ENCODE measurements at regions not wholly inside any gene's neighbourhood (a gene's known extent, or its start where the extent isn't known, plus 50 kb on each side); places are given as distances from the start of the nearest gene placed in this dataset.

DNA sequence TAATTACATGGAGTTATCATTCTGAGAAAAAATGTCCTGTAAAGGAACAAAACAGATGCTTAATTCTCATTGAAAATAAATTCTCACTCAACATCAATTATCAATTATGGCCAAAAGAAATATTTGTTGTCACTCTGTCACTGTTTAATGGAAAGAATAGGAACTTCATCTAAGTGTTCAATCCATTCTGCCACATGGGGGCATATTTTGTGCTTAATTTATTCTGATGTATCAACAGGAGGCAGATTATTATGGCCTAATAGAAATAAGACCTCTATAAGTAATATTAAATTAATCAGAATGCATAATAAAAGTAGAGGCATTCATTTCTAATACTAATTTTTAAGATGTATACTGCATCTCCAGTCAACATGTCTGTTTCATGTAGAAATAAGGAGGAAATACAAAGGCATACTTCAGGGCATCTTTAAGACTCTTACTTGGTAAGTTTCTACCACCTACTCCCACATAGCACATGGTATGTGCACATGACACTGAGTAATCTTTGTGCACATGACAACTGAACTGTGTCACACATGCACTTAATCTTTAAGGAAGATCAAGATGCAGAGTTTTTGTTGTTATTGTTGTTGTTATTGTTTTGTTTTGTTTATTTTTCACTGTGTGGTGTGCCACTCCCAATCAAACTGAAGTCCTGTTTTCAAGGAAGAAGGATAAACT is 420.4 kb upstream of the SEMA3A start:
- Histone ChIP-seq H3K4me1 (ENCODE audit: control insufficient read depth, insufficient read depth, low read length) (no peaks in the 10 kb centered on the region), H3K4me3 (ENCODE audit: low read length) (no peak overlapping the region), H3K27ac (ENCODE audit: low read depth, low read length) (no peak overlapping the region), H3K36me3 (ENCODE audit: control insufficient read depth, insufficient read depth, low read length) (no peaks in the 10 kb centered on the region), H3K9ac (ENCODE audit: low read length) (no peak overlapping the region), H3K27me3 (ENCODE audit: control insufficient read depth, insufficient read depth, low read length) (no peaks in the 10 kb centered on the region)

DNA sequence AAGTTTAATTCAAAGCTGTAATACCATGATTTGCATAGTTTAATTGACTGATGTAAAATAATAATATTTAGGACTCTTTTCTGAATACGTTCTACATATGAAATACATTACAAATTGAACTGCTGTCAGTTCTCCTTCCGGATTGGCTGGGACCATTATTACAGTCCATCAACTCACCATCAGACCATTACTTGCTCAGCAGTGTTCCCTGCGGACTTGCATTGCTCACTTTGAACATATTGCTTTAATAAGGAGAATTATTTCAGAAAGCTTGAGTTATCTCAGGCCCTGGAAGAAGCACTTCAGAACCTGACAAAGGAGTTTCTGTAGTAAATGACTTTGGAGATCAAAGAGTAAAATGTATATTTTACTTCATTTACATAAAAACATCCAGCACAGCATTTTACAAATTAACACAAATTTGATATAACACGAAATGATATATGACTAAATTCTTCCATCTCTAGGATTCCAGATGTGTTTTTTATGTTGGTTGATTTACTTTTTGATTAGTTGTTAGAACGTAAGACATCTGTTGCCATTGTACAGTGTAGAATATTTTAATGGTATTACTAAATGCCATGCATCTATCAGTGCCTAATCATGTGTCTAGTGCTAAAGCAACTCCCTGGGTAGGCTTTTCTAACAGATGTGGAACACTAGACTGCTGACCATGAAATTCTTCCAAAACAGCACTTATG is 418.5 kb upstream of the SEMA3A start:
- H3K27ac ChIP-seq (ENCODE audit: low read depth, low read length): no peak overlapping the region
- no peak overlapping the region for H3K4me3 ChIP-seq (ENCODE audit: low read length)
- H3K9ac ChIP-seq (ENCODE audit: low read length): no peak overlapping the region
- no peaks in the 10 kb centered on the region for H3K4me1 ChIP-seq (ENCODE audit: control insufficient read depth, insufficient read depth, low read length)
- H3K27me3 ChIP-seq (ENCODE audit: control insufficient read depth, insufficient read depth, low read length): no peaks in the 10 kb centered on the region
- no peaks in the 10 kb centered on the region for H3K36me3 ChIP-seq (ENCODE audit: control insufficient read depth, insufficient read depth, low read length)

- H3K27ac ChIP-seq (ENCODE audit: low read depth, low read length): no peak overlapping the region
- H3K9ac ChIP-seq (ENCODE audit: low read length): no peak overlapping the region
- no peaks in the 10 kb centered on the region for H3K36me3 ChIP-seq (ENCODE audit: control insufficient read depth, insufficient read depth, low read length)
- H3K4me3 ChIP-seq (ENCODE audit: low read length): no peak overlapping the region
- H3K4me1 ChIP-seq (ENCODE audit: control insufficient read depth, insufficient read depth, low read length): no peaks in the 10 kb centered on the region
- H3K27me3 ChIP-seq (ENCODE audit: control insufficient read depth, insufficient read depth, low read length): no peaks in the 10 kb centered on the region
Measured at GRCh38 chr7:84611391-84611790, 416.8 kb upstream of the SEMA3A start.

GRCh38 chr7:84610390-84610789 is 415.8 kb upstream of the SEMA3A start:
- no peak overlapping the region for H3K9ac ChIP-seq (ENCODE audit: low read length)
- no peaks in the 10 kb centered on the region for H3K4me1 ChIP-seq (ENCODE audit: control insufficient read depth, insufficient read depth, low read length)
- H3K27ac ChIP-seq (ENCODE audit: low read depth, low read length): no peak overlapping the region
- H3K27me3 ChIP-seq (ENCODE audit: control insufficient read depth, insufficient read depth, low read length): no peaks in the 10 kb centered on the region
- H3K4me3 ChIP-seq (ENCODE audit: low read length): no peak overlapping the region
- no peaks in the 10 kb centered on the region for H3K36me3 ChIP-seq (ENCODE audit: control insufficient read depth, insufficient read depth, low read length)

DNA sequence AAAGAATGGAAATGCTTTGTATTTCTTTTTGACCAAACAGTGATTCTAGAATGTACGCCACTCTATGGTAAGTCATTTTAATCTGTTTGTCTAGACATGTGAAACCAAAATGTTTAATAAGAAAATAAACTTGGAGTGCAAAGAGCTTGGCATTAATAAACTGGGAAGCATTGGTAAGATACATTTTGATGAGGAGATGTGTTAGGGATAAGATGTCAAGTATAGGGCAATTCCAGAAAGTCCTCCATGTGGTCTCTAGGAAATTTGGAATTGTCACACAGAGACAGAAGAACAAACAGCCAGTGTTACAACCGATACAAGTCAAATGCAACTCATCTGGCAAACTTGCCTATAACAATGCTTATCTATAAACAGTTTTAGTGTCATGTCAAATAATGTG is 410.7 kb upstream of the SEMA3A start:
- Histone ChIP-seq H3K27me3 (ENCODE audit: control insufficient read depth, insufficient read depth, low read length) (no peaks in the 10 kb centered on the region), H3K9ac (ENCODE audit: low read length) (no peak overlapping the region), H3K27ac (ENCODE audit: low read depth, low read length) (no peak overlapping the region), H3K36me3 (ENCODE audit: control insufficient read depth, insufficient read depth, low read length) (no peaks in the 10 kb centered on the region), H3K4me1 (ENCODE audit: control insufficient read depth, insufficient read depth, low read length) (no peaks in the 10 kb centered on the region), H3K4me3 (ENCODE audit: low read length) (no peak overlapping the region)

- H3K27me3 ChIP-seq (ENCODE audit: control insufficient read depth, insufficient read depth, low read length): no peaks in the 10 kb centered on the region
- H3K9ac ChIP-seq (ENCODE audit: low read length): no peak overlapping the region
- no peaks in the 10 kb centered on the region for H3K36me3 ChIP-seq (ENCODE audit: control insufficient read depth, insufficient read depth, low read length)
- no peaks in the 10 kb centered on the region for H3K4me1 ChIP-seq (ENCODE audit: control insufficient read depth, insufficient read depth, low read length)
- no peak overlapping the region for H3K4me3 ChIP-seq (ENCODE audit: low read length)
- H3K27ac ChIP-seq (ENCODE audit: low read depth, low read length): no peak overlapping the region
Measured at GRCh38 chr7:84603545-84603944, 409.0 kb upstream of the SEMA3A start.

DNA sequence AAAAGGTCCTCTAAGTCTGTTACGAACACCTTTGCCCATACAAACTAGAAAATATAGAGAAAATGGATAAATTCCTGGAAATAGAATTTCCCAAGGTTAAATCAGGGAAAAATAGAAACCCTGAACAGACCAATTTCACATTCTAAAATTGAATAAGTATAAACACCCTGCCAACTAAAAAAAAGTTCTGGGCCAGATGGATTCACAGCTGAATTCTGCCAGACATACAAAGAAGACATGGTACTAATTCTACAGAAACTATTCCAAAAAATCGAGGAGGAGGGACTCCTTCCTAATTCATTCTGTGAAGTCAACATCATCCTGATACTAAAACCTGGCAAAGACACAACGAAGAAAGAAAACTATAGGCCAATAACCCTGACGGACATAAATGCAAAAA is 400.4 kb upstream of the SEMA3A start:
- H3K4me3 ChIP-seq (ENCODE audit: low read length): no peak overlapping the region
- no peak overlapping the region for H3K9ac ChIP-seq (ENCODE audit: low read length)
- no peaks in the 10 kb centered on the region for H3K27me3 ChIP-seq (ENCODE audit: control insufficient read depth, insufficient read depth, low read length)
- H3K36me3 ChIP-seq (ENCODE audit: control insufficient read depth, insufficient read depth, low read length): no peaks in the 10 kb centered on the region
- H3K27ac ChIP-seq (ENCODE audit: low read depth, low read length): no peak overlapping the region
- no peaks in the 10 kb centered on the region for H3K4me1 ChIP-seq (ENCODE audit: control insufficient read depth, insufficient read depth, low read length)

DNA sequence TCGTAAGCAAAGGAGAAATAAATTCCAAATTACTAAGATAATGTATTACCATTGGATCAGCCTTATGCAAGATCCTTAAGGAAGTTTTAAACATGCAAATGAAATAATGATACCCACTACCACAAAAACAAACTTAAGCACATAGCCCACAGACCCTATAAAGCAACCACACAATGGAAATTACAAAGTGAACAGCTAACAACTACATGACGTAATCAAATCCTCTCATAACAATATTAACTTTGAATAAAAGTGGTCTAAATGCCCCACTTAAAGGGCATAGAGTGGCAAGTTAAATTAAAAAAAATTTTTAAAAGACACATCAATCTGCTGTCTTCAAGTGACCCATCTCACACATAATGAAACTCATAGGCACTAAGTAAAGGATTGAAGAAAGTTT is 397.3 kb upstream of the SEMA3A start:
- Histone ChIP-seq H3K27me3 (ENCODE audit: control insufficient read depth, insufficient read depth, low read length) (no peaks in the 10 kb centered on the region), H3K27ac (ENCODE audit: low read depth, low read length) (no peak overlapping the region), H3K9ac (ENCODE audit: low read length) (no peak overlapping the region), H3K36me3 (ENCODE audit: control insufficient read depth, insufficient read depth, low read length) (no peaks in the 10 kb centered on the region), H3K4me1 (ENCODE audit: control insufficient read depth, insufficient read depth, low read length) (no peaks in the 10 kb centered on the region), H3K4me3 (ENCODE audit: low read length) (no peak overlapping the region)

- H3K27me3 ChIP-seq (ENCODE audit: control insufficient read depth, insufficient read depth, low read length): no peaks in the 10 kb centered on the region
- H3K36me3 ChIP-seq (ENCODE audit: control insufficient read depth, insufficient read depth, low read length): no peaks in the 10 kb centered on the region
- no peak overlapping the region for H3K27ac ChIP-seq (ENCODE audit: low read depth, low read length)
- H3K4me3 ChIP-seq (ENCODE audit: low read length): no peak overlapping the region
- H3K9ac ChIP-seq (ENCODE audit: low read length): no peak overlapping the region
- no peaks in the 10 kb centered on the region for H3K4me1 ChIP-seq (ENCODE audit: control insufficient read depth, insufficient read depth, low read length)
Measured at GRCh38 chr7:84589012-84589411, 394.4 kb upstream of the SEMA3A start.

GRCh38 chr7:84583331-84583730 is 388.7 kb upstream of the SEMA3A start:
- no peak overlapping the region for H3K27ac ChIP-seq (ENCODE audit: low read depth, low read length)
- no peaks in the 10 kb centered on the region for H3K27me3 ChIP-seq (ENCODE audit: control insufficient read depth, insufficient read depth, low read length)
- H3K36me3 ChIP-seq (ENCODE audit: control insufficient read depth, insufficient read depth, low read length): no peaks in the 10 kb centered on the region
- H3K9ac ChIP-seq (ENCODE audit: low read length): no peak overlapping the region
- H3K4me3 ChIP-seq (ENCODE audit: low read length): no peak overlapping the region
- no peaks in the 10 kb centered on the region for H3K4me1 ChIP-seq (ENCODE audit: control insufficient read depth, insufficient read depth, low read length)

DNA sequence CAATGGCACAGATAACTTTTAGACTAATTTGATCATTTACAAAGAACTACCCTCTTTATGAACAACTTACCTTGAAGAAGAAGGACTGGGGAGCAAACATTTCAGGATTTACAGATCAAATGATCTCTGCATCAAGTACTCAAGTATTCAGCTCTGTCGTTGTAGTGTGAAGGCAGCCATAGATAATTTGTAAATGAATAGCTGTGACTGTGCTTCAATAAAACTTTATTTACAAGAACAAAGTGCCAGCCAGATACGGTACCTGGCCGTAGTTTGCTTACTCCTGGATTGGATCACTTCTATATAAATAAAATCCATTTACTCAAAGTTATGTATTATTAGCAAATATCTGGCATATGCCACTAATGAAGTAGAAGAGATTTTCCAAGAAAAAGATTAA is 388.2 kb upstream of the SEMA3A start:
- Histone ChIP-seq H3K4me1 (ENCODE audit: control insufficient read depth, insufficient read depth, low read length) (no peaks in the 10 kb centered on the region), H3K27me3 (ENCODE audit: control insufficient read depth, insufficient read depth, low read length) (no peaks in the 10 kb centered on the region), H3K27ac (ENCODE audit: low read depth, low read length) (no peak overlapping the region), H3K9ac (ENCODE audit: low read length) (no peak overlapping the region), H3K4me3 (ENCODE audit: low read length) (no peak overlapping the region), H3K36me3 (ENCODE audit: control insufficient read depth, insufficient read depth, low read length) (no peaks in the 10 kb centered on the region)

DNA sequence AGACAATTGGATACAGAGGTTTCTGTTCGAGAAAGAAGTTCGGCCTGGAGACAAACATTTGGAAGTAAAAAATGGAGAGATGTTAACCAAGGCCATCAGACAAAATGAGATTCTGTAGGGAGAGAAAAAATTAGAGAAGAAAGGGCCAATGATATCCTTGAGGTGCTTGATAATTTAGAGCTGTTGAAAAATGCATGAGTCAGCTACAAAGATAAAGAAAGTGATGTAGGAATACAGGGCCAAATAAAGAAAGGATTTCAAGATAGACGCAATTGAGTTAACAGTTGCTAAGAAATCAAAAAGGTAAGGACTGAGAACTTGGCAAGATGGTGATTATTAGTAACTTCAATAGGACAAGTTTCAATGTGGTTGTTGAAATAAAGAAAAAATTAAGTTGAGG is 384.2 kb upstream of the SEMA3A start:
- Histone ChIP-seq H3K4me3 (ENCODE audit: low read length) (no peak overlapping the region), H3K27ac (ENCODE audit: low read depth, low read length) (no peak overlapping the region), H3K27me3 (ENCODE audit: control insufficient read depth, insufficient read depth, low read length) (no peaks in the 10 kb centered on the region), H3K4me1 (ENCODE audit: control insufficient read depth, insufficient read depth, low read length) (no peaks in the 10 kb centered on the region), H3K9ac (ENCODE audit: low read length) (no peak overlapping the region), H3K36me3 (ENCODE audit: control insufficient read depth, insufficient read depth, low read length) (no peaks in the 10 kb centered on the region)

DNA sequence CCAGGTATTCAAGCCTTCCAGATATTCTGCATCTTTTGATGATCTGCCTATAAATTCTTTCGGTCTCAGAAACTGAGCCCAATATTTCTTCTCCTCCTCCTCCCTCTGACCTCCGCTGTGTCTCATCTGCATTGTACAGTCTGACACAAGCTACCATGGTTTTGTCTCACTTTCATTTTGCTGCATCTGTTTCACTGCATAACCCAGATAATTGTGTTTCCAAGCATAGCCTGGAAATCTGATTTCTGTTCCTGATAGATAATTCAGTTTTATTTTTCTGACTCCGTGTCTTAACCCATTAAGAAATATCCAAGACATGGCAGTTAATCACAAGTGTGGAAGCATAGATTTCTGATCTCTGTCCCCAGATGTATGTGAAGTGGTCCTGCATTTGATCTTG is 374.2 kb upstream of the SEMA3A start:
- no peak overlapping the region for H3K27ac ChIP-seq (ENCODE audit: low read depth, low read length)
- H3K36me3 ChIP-seq (ENCODE audit: control insufficient read depth, insufficient read depth, low read length): no peaks in the 10 kb centered on the region
- no peaks in the 10 kb centered on the region for H3K4me1 ChIP-seq (ENCODE audit: control insufficient read depth, insufficient read depth, low read length)
- H3K27me3 ChIP-seq (ENCODE audit: control insufficient read depth, insufficient read depth, low read length): no peaks in the 10 kb centered on the region
- H3K4me3 ChIP-seq (ENCODE audit: low read length): no peak overlapping the region
- no peak overlapping the region for H3K9ac ChIP-seq (ENCODE audit: low read length)

Measured in rectal smooth muscle tissue (tissue), 1 donor.